Ramos (cell line): ENCODE measurements at regions not wholly inside any gene's neighbourhood (a gene's known extent, or its start where the extent isn't known, plus 50 kb on each side); places are given as distances from the start of the nearest gene placed in this dataset.

Experiments
- in situ Hi-C: fragments of 300-500 bp; cut with MboI; formaldehyde crosslinking; loops from one replicate; pipeline ENCODE4 v1.14.3; 2022; ENCODE audit warnings: low sequenced_read_pairs; ENCODE audit not compliant: unreplicated experiment

DNA sequence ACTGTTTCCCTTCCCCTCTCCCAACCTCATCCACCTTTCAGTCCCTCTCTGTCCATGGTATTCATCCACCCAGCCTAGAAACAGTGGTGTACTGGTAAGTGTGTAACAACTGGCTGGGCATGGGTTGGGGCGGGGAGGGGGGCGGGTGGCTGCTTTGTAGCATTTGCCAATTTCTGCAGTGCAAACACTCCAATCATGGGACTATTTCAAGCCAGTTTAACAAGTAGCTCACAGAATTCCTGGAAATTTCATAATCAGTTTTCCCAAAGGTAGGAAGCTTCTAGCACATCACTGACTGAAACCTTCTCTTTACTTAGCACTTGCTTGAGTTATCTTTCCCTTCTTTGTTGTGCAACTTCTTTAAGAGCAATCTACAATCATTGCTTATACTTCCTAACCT is 100.8 kb upstream of the WASF3 start:
- in situ Hi-C loops: no loop called here

GRCh38 chr13:26457212-26457611 is 100.3 kb upstream of the WASF3 start:
- in situ Hi-C loops: no loop called here

- in situ Hi-C loops: no loop called here
These were observed 99.2 kb upstream of the WASF3 start for GRCh38 chr13:26458196-26458749.

- in situ Hi-C loops: no loop called here
These were observed 98.0 kb upstream of the WASF3 start for GRCh38 chr13:26459276-26460131.

GRCh38 chr13:26460648-26461047 is 96.8 kb upstream of the WASF3 start:
- in situ Hi-C loops: no loop called here

DNA sequence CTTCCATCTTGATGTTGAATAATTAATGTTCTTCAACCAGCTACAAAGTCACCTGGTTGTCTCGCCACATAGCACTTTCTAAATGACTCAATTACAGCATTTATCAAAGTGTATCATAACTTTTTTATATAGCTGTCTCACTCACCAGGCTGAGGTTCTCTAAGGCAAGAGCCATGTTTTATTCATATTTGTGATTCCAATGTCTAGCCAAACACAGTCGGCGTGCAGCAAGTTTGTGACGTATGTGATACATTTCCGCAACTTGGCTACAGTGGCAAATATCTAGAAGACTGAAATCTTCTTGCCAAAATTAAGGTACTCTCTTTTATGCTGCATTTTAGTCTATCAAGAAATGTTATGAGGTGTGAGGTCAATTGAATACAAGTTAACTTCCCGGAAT is 94.2 kb upstream of the WASF3 start:
- in situ Hi-C loops: no loop called here

DNA sequence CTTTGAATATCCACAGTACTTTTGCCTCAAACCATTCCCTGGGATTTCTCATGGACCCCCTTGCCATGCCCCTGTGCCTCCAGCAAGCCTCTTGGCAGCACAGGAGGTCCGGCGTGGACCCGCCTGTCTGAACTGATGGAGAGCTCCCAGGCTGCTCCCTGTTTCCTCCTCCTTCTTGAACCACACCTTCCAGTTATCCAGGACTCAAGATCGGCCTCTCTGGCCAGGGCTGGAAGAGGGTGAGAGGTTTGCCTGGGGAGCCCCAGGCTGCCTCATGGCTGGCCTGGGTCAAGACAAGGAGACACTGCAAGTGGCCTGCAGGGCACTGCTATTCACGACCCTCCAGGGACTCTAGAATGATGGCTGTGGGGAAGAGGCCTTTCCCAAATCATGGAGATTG is 93.6 kb upstream of the WASF3 start:
- in situ Hi-C loops: no loop called here

DNA sequence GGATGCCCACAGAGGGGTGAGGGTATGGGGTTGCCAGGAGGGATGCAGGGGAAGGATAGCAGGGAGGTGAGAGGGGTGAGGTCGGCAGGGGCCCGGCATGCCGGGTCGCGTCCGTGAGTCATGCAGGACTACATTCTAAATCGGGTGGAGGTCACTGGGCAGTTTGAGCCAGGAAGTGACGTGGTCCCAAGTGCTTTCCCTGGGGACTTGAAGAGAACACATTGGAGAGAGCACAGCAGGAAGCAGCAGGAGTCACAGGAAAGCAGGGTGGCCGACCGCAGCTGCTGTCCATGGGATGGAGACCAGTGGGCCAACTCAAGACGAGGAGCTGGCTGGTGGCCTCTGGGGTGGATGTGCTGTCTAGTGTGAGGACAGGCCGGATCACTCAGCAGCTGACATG is 92.0 kb upstream of the WASF3 start:
- in situ Hi-C loops: no loop called here

DNA sequence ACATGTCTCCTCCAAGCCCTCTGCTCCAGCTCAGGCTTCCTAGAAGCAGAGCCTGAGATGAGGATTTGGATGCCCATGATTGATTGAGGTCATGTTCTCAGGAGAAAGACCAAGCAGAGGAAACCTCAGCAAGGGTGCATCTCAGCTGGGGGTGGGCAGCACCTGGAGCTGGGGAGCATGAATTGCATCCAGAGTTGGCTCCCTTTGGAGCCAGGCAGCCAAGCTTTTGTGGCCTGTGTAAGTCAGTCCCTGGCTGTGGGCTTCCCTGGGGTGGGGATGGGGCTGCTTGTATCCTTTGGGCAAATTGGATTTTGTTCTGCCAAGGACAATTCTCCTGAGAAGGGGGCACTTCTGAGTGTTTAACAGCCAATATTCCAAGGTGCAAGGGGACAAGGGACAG is 91.5 kb upstream of the WASF3 start:
- in situ Hi-C loops: no loop called here

GRCh38 chr13:26468265-26468801 is 89.2 kb upstream of the WASF3 start:
- in situ Hi-C loops: no loop called here

GRCh38 chr13:26469602-26470001 is 87.9 kb upstream of the WASF3 start:
- in situ Hi-C loops: no loop called here

DNA sequence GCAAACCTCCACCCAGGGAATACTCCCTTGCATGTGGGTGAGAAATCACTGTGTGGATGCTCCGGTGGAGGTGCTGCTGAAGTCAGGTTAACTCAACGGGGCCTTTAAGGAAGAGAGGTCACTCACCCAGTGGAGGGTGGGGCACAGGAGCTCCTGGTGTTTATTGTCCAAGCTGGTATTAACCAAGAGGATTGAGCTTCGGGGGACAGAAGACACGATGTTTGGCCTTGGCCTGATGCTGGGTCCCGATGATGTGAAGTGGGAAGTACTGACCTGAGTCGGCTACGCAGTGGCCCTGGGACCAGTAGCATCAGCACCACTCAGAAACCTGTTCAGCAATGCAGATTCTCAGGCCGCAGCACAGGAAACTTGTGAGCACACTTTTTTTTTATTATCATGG is 85.7 kb upstream of the WASF3 start:
- in situ Hi-C loops: no loop called here

GRCh38 chr13:26473571-26474230 is 83.8 kb upstream of the WASF3 start:
- in situ Hi-C loops: no loop called here

DNA sequence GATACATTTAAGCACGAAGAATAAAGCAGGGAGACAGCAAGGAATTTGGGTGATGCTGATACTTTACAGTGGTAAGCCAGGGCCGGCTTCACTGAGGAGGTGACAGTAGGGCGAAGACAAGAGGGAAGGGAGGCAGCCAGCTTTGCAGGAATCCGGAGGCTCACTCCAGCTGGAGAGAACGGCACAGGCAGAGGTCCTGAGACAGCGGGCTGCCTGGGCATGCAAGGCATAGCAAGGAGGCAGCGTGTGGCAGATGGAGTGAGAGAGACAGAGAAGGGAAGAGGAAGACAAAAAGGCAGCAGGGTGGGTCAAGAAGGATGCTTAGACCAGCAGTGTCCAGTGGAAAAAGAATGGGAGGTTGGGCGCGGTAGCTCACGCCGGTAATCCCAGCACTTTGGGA is 83.2 kb upstream of the WASF3 start:
- in situ Hi-C loops: no loop called here

- in situ Hi-C loops: no loop called here
These were observed 82.0 kb upstream of the WASF3 start for GRCh38 chr13:26475176-26476110.

- in situ Hi-C loops: no loop called here
These were observed 81.2 kb upstream of the WASF3 start for GRCh38 chr13:26476111-26476781.

GRCh38 chr13:26476782-26477142 is 80.7 kb upstream of the WASF3 start:
- in situ Hi-C loops: no loop called here

GRCh38 chr13:26477681-26478080 is 79.8 kb upstream of the WASF3 start:
- in situ Hi-C loops: no loop called here

- in situ Hi-C loops: no loop called here
These were observed 77.1 kb upstream of the WASF3 start for GRCh38 chr13:26480246-26480855.
